Heart right ventricle (tissue), 16 donors: ENCODE measurements at regions not wholly inside any gene's neighbourhood (a gene's known extent, or its start where the extent isn't known, plus 50 kb on each side); places are given as distances from the start of the nearest gene placed in this dataset.

Experiments used
- ATAC-seq, 8 donors: fragments of 200-7000 bp; cut with Tn5 transposase; one replicate each; pipeline ENCODE4 v1.9.1; 2020; ENCODE audit warnings: mild to moderate bottlenecking in 8 of 8, moderate library complexity in 8 of 8, moderate number of reproducible peaks in 1 of 8
- DNase-seq, 2 donors: peaks; one replicate each; pipeline ENCODE4 v3.0.0-alpha.2; 2020
- H3K27ac ChIP-seq, 10 donors: fragments of 200-600 bp; sonication (generic) in 2 of 10; one replicate each; pipeline versions ENCODE4 v1.5.0 to v1.8.0; 2020 to 2022; ENCODE audit warnings: mild to moderate bottlenecking in 3 of 10
- H3K27me3 ChIP-seq, 7 donors: fragments of 200-600 bp; one replicate each; pipeline ENCODE4 v1.8.0; 2021 to 2022; ENCODE audit warnings: mild to moderate bottlenecking in 2 of 7
- H3K36me3 ChIP-seq, 9 donors: fragments of 200-600 bp; sonication (generic) in 1 of 9; one replicate each; pipeline versions ENCODE4 v1.5.0 to v1.8.0; 2020 to 2022; ENCODE audit warnings: mild to moderate bottlenecking in 2 of 9
- H3K4me1 ChIP-seq, 9 donors: fragments of 200-600 bp; sonication (generic) in 1 of 9; one replicate each; pipeline versions ENCODE4 v1.5.0 to v1.8.0; 2020 to 2022; ENCODE audit warnings: mild to moderate bottlenecking in 4 of 9
- H3K4me3 ChIP-seq, 10 donors: fragments of 200-600 bp; sonication (generic) in 2 of 10; one replicate each; pipeline versions ENCODE4 v1.5.0 to v1.8.0; 2020 to 2022; ENCODE audit warnings: mild to moderate bottlenecking in 7 of 10, moderate library complexity in 2 of 10
- H3K9me3 ChIP-seq, 11 donors: fragments of 200-600 bp in 10 of 11; sonication (generic) in 2 of 11; one replicate each; pipeline versions ENCODE4 v1.5.0 to v1.8.0; 2013 to 2022; ENCODE audit warnings: mild to moderate bottlenecking in 2 of 11, control low read depth in 1 of 11, moderate library complexity in 1 of 11
- CTCF ChIP-seq, 9 donors: fragments of 200-600 bp; sonication (generic) in 2 of 9; IDR thresholded peaks; one replicate each; pipeline versions ENCODE4 v1.5.0 to v1.8.0; 2021 to 2022; ENCODE audit warnings: antibody characterized with exemption in 9 of 9, mild to moderate bottlenecking in 5 of 9, moderate library complexity in 1 of 9
- WGBS, 2 donors: extraction: QIAGEN DNeasy Blood & Tissue Kit; methylation state at CpG; one replicate each; pipeline ENCODE4 v1.1.7; 2013; ENCODE audit warnings: inconsistent platforms in 1 of 2; 5-methylcytosine and 5-hydroxymethylcytosine counted together
- intact Hi-C, 10 donors: fragments of 100-400 bp; cut with DNase I; formaldehyde crosslinking; loops; one replicate each; pipeline versions ENCODE4 v1.11.1 to v1.14.2; 2022
- donor health status: Arrhythmogenic right ventricular cardiomyopathy.
- donor health status: ischemic (EF 13 %, LVEDD 7.1; RV severe dilation, severe dysfunction).
- donor health status: healthy with polysubstance abuse.
- donor health status: DM: no; HTN: yes; CAD: no.
- donor health status: DM: no; HTN: no; CAD: no.
- donor health status: ischemic (EF 25% LVEDD 6.9; RV normal size, moderate dysfunction).
- donor health status: ischemic (EF 25% LVEDD 5.7; RV mildly dilated, moderate dysfunction).
- donor health status: healthy.
- donor health status: DM: yes; HTN: yes; CAD: no.
- donor health status: Ischemic cardiomyopathy.
- donor health status: ischemic (EF 35%, LVEDD 5.7; RV mildly dilated, moderate dysfunction).
- donor health status: nonischemic (EF 11% LVEDD 7.7; RV severe dilation, severe dysfunction).
- donor health status: DM: yes; HTN: yes; CAD: no.
- donor health status: PGD.
- donor health status: ischemic (EF 29% LVEDD 5.4; RV normal size, mild dysfunction).
- donor health status: nonischemic (EF 23%, LVEDD 6.1; RV moderate dilation, normal function).

DNA sequence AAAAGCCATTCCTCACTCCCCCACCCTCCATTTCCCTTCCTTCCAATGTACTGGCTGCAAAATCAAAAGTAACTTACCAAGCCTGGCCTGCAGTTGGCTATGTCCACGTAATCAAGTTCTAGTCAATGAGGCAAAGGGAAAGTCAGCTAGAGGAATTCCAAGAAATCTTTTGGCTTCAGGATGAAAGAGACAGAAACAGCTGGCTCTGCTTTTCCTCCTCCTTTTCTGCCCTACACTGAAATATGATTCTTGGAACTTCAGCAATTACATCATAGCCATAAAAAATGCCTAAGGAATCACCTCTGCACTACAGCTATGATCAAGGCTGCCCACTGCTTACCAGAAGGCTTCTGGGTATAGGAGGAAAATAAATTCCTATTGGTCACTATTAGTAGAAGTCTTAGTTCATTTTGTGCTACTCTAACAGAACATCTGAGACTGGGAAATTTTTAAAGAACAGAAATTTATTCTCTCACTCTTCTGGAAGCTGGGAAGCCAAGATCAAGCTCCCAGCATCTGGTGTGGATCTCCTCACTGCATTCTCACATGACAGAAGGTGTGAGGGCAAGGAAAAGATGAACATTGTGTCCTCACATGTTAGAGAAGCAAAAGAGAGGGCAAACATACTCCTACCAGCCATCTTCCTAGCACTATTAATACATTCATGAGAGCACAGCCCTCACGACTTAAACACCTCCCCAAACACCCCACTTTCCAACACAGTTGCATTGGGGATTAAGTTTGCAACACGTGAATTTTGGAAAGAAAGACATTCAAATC, 219.9 kb downstream of the TMX3 start:
- H3K9me3 ChIP-seq = no peaks in the 10 kb centered on the region
- peak in 6 of 8 donors; percentile 37 to 91 (median 68) for ATAC-seq

GRCh38 chr18:68489013-68489792, 225.7 kb downstream of the TMX3 start:
- ATAC-seq = no peak
- H3K27ac ChIP-seq = no peak overlapping the region
- no peak overlapping the region for H3K4me3 ChIP-seq
- DNase-seq = no peak
- TF ChIP-seq CTCF (IDR thresholded peaks at IDR 0.05) = no peak
- H3K36me3 ChIP-seq = no peaks in the 10 kb centered on the region
- H3K9me3 ChIP-seq = no peaks in the 10 kb centered on the region
- intact Hi-C loops = no loop called here
- H3K27me3 ChIP-seq = no peaks in the 10 kb centered on the region
- no peaks in the 10 kb centered on the region for H3K4me1 ChIP-seq
- WGBS, 2 donors = 36 to 50% methylated on average over 6 of the region's 6 CpGs

More for the DNA sequence above, 219.9 kb downstream of the TMX3 start:
- WGBS, 2 donors = 60 to 61% methylated on average over 3 of the region's 3 CpGs
- peak in 1 of 2 donors; percentile 5 for DNase-seq
- Histone ChIP-seq H3K36me3 (no peaks in the 10 kb centered on the region), H3K4me1 (no peaks in the 10 kb centered on the region), H3K27ac (peak overlapping the region in 2 of 10 donors; percentile 13 to 32), H3K27me3 (no peaks in the 10 kb centered on the region), H3K4me3 (no peak overlapping the region)
- intact Hi-C loops = no loop called here
- TF ChIP-seq CTCF (IDR thresholded peaks at IDR 0.05) = no peak

DNA sequence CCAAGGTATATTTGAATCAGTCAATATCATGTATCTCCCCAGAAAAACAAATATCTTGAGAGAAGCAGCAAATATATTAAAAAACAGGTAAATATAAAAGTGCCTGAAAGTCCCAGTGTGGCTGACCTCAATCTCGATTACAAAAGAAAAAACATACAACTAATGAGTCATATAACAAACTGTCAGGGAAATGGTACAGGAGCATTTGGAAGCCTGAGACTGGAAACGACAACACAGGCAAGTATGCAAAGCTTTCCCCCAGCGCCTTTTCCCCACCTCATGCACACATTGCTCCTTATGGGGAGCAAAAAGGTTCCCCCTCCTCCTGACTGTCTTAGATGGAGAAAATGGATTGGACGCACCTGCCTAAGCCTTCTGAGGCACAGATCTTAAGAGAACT, 230.7 kb downstream of the TMX3 start:
- H3K9me3 ChIP-seq = no peaks in the 10 kb centered on the region

More for the DNA sequence above, 230.7 kb downstream of the TMX3 start:
- no peaks in the 10 kb centered on the region for H3K4me1 ChIP-seq
- no peaks in the 10 kb centered on the region for H3K27me3 ChIP-seq
- DNase-seq (no peak), ATAC-seq (no peak)
- TF ChIP-seq CTCF (IDR thresholded peaks at IDR 0.05) = no peak
- 84 to 90% methylated on average over 4 of the region's 4 CpGs for WGBS, 2 donors
- no peaks in the 10 kb centered on the region for H3K36me3 ChIP-seq
- intact Hi-C loops = no loop called here
- no peak overlapping the region for H3K27ac ChIP-seq
- H3K4me3 ChIP-seq = no peak overlapping the region
